T-helper 1 cell (primary cell): ENCODE measurements at regions not wholly inside any gene's neighbourhood (a gene's known extent, or its start where the extent isn't known, plus 50 kb on each side); places are given as distances from the start of the nearest gene placed in this dataset.
"Not testable (repeated sequence)": the region's sequence is repeated elsewhere in the genome, so short reads cannot be mapped to it uniquely, and the experiment has no call there.

ENCODE experiments used
- DNase-seq, 5 donors: peaks; one replicate each; pipeline ENCODE4 v3.0.0-alpha.2; 2012 to 2020

GRCh38 chr6:154639196-154639595 lies 94.0 kb upstream of the SCAF8 start:
- not testable (repeated sequence) for DNase-seq

- no peak for DNase-seq
Measured at GRCh38 chr6:154648188-154648887, 84.9 kb upstream of the SCAF8 start.

GRCh38 chr6:154648888-154649205 lies 84.4 kb upstream of the SCAF8 start:
- no peak for DNase-seq

- no peak for DNase-seq
Measured at GRCh38 chr6:154649721-154650120, 83.5 kb upstream of the SCAF8 start.

GRCh38 chr6:154650351-154650750 lies 82.9 kb upstream of the SCAF8 start:
- no peak for DNase-seq

- DNase-seq, result no peak
Measured at GRCh38 chr6:154651656-154652055, 81.6 kb upstream of the SCAF8 start.

GRCh38 chr6:154653385-154653784 lies 79.8 kb upstream of the SCAF8 start:
- DNase-seq, result no peak

- no peak for DNase-seq
Measured at GRCh38 chr6:154653853-154654252, 79.4 kb upstream of the SCAF8 start.

GRCh38 chr6:154656660-154657059 lies 76.6 kb upstream of the SCAF8 start:
- no peak for DNase-seq

GRCh38 chr6:154661768-154662167 lies 71.4 kb upstream of the SCAF8 start:
- DNase-seq, result no peak

- no peak for DNase-seq
Measured at GRCh38 chr6:154664287-154664686, 68.9 kb upstream of the SCAF8 start.

GRCh38 chr6:154668156-154668555 lies 65.1 kb upstream of the SCAF8 start:
- no peak for DNase-seq

GRCh38 chr6:154672086-154672485 lies 61.1 kb upstream of the SCAF8 start:
- DNase-seq, result no peak

- no peak for DNase-seq
Measured at GRCh38 chr6:154673919-154674318, 59.3 kb upstream of the SCAF8 start.

GRCh38 chr6:154675602-154676088 lies 57.6 kb upstream of the SCAF8 start:
- DNase-seq, result peak; percentile 59 to 91 (median 81)

- DNase-seq, result no peak
Measured at GRCh38 chr6:154682633-154683125, 50.5 kb upstream of the SCAF8 start.
